Trophoblast cell (in vitro differentiated cells and primary cell): ENCODE measurements at regions not wholly inside any gene's neighbourhood (a gene's known extent, or its start where the extent isn't known, plus 50 kb on each side); places are given as distances from the start of the nearest gene placed in this dataset.

Experiments used
- DNase-seq, 2 donors: peaks; one replicate each; pipeline ENCODE4 v3.0.0-alpha.2; 2016
- H2AFZ ChIP-seq: 2 replicates; pipeline ENCODE4 v1.6.1; 2013; ENCODE audit warnings: low read length, moderate library complexity, mild to moderate bottlenecking; ENCODE audit not compliant: insufficient read depth, poor library complexity
- H2AK5ac ChIP-seq: 2 replicates; pipeline ENCODE4 v1.6.1; 2013; ENCODE audit warnings: mild to moderate bottlenecking, low read length
- H2BK120ac ChIP-seq: 2 replicates; pipeline ENCODE4 v1.6.1; 2013; ENCODE audit warnings: low read length, mild to moderate bottlenecking, moderate library complexity; ENCODE audit not compliant: insufficient read depth, poor library complexity
- H2BK12ac ChIP-seq: 2 replicates; pipeline ENCODE4 v1.6.1; 2013; ENCODE audit warnings: mild to moderate bottlenecking, low read length, moderate library complexity
- H2BK5ac ChIP-seq: 2 replicates; pipeline ENCODE4 v1.6.1; 2013; ENCODE audit warnings: low read length, low read depth, moderate library complexity, mild to moderate bottlenecking; ENCODE audit not compliant: poor library complexity
- H3K14ac ChIP-seq: 2 replicates; pipeline ENCODE4 v1.6.1; 2013; ENCODE audit warnings: mild to moderate bottlenecking, low read length
- H3K18ac ChIP-seq: 2 replicates; pipeline ENCODE4 v1.6.1; 2013; ENCODE audit warnings: mild to moderate bottlenecking, low read length
- H3K23ac ChIP-seq: 2 replicates; pipeline ENCODE4 v1.6.1; 2013; ENCODE audit warnings: low read length
- H3K27ac ChIP-seq: 2 replicates; pipeline ENCODE4 v1.5.1; 2013; ENCODE audit warnings: low read depth, mild to moderate bottlenecking, inconsistent platforms, low read length, moderate library complexity
- H3K27me3 ChIP-seq: 2 replicates; pipeline ENCODE4 v1.6.1; 2013; ENCODE audit warnings: inconsistent platforms, mild to moderate bottlenecking, low read length, moderate library complexity; ENCODE audit not compliant: insufficient read depth
- H3K36me3 ChIP-seq, 2 experiments: 1 replicate in 1 of 2; 2 replicates in 1 of 2; pipeline ENCODE4 v1.6.1; 2013; ENCODE audit warnings: low read length in 2 of 2, mild to moderate bottlenecking in 2 of 2, moderate library complexity in 1 of 2; ENCODE audit not compliant: insufficient read depth in 2 of 2, control insufficient read depth in 1 of 2
- H3K4ac ChIP-seq: 2 replicates; pipeline ENCODE4 v1.6.1; 2013; ENCODE audit warnings: low read depth, mild to moderate bottlenecking, low read length, moderate library complexity
- H3K4me1 ChIP-seq, 2 experiments: 1 replicate in 1 of 2; 2 replicates in 1 of 2; pipeline ENCODE4 v1.6.1; 2013; ENCODE audit warnings: low read length in 2 of 2, mild to moderate bottlenecking in 2 of 2, moderate library complexity in 1 of 2; ENCODE audit not compliant: insufficient read depth in 2 of 2, control insufficient read depth in 1 of 2
- H3K4me2 ChIP-seq: 2 replicates; pipeline ENCODE4 v1.6.1; 2013; ENCODE audit warnings: inconsistent platforms, mild to moderate bottlenecking, low read length, moderate library complexity
- H3K4me3 ChIP-seq: 2 replicates; pipeline ENCODE4 v1.5.1; 2013; ENCODE audit warnings: mild to moderate bottlenecking, low read depth, low read length, inconsistent platforms
- H3K79me1 ChIP-seq: one replicate; pipeline ENCODE4 v1.6.1; 2013; ENCODE audit warnings: low read length
- H3K79me2 ChIP-seq: 2 replicates; pipeline ENCODE4 v1.6.1; 2013; ENCODE audit warnings: low read length, mild to moderate bottlenecking; ENCODE audit not compliant: control insufficient read depth, insufficient read depth, poor library complexity
- H3K9ac ChIP-seq: 2 replicates; pipeline ENCODE4 v1.6.1; 2013; ENCODE audit warnings: mild to moderate bottlenecking, low read length
- H3K9me3 ChIP-seq: 2 replicates; pipeline ENCODE4 v1.6.1; 2013; ENCODE audit warnings: low read depth, mild to moderate bottlenecking, control low read depth, inconsistent platforms, low read length; ENCODE audit not compliant: insufficient read depth
- H4K12ac ChIP-seq: 2 replicates; pipeline ENCODE4 v1.6.1; 2013; ENCODE audit warnings: low read depth, mild to moderate bottlenecking, low read length, moderate library complexity
- H4K8ac ChIP-seq: 2 replicates; pipeline ENCODE4 v1.6.1; 2013; ENCODE audit warnings: low read depth, mild to moderate bottlenecking, low read length, moderate library complexity
- H4K91ac ChIP-seq: one replicate; pipeline ENCODE4 v1.6.1; 2013; ENCODE audit warnings: low read depth, mild to moderate bottlenecking, low read length, moderate library complexity
- WGBS: extraction: QIAGEN DNeasy Blood & Tissue Kit; methylation state at CpG from one replicate; pipeline ENCODE4 v1.1.7; 2013; ENCODE audit warnings: missing lambda C conversion rate; ENCODE audit not compliant: insufficient read length, insufficient coverage; ENCODE audit errors: extremely low coverage; 5-methylcytosine and 5-hydroxymethylcytosine counted together

GRCh38 chr7:132023466-132023865 lies 467.0 kb upstream of the PODXL start:
- Histone ChIP-seq H3K79me2 (no peaks in the 10 kb centered on the region), H3K27ac (no peak overlapping the region), H3K18ac (no peak overlapping the region), H3K9me3 (no peaks in the 10 kb centered on the region), H2BK5ac (no peak overlapping the region), H3K36me3 (no peaks in the 10 kb centered on the region), H3K4me3 (no peak overlapping the region), H3K27me3 (no peaks in the 10 kb centered on the region), H4K12ac (no peak overlapping the region), H2BK120ac (no peak overlapping the region), H4K8ac (no peak overlapping the region), H3K79me1 (no peaks in the 10 kb centered on the region), H2AFZ (no peak overlapping the region), H3K4me1 (no peaks in the 10 kb centered on the region), H3K9ac (no peak overlapping the region), H2BK12ac (no peak overlapping the region), H4K91ac (no peak overlapping the region), H3K4ac (no peak overlapping the region), H3K14ac (no peak overlapping the region), H2AK5ac (no peak overlapping the region), H3K4me2 (no peak overlapping the region), H3K23ac (no peak overlapping the region)
- no peak for DNase-seq

DNA sequence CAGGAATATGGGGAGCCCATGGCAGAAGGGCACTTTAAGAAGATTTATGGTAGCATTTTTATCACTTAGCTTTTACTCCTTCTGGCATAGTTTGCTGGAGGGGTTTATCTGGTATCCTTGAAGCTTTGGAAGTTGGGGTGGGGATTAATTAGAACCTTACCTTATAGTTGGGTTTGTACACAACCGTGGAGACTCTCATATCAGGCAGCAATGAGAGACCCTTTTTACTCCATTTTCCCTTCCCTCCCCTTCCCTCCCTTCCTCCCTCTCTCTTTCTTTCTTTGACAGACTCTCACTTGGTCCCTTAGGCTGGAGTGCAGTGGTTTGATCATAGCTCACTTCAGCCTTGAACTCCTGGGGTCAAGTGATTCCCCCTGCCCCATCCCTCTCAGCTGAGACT lies 465.8 kb upstream of the PODXL start:
- H2BK120ac ChIP-seq, result no peak overlapping the region
- no peaks in the 10 kb centered on the region for H3K4me1 ChIP-seq
- no peak overlapping the region for H2AK5ac ChIP-seq
- no peak overlapping the region for H4K91ac ChIP-seq
- H2BK5ac ChIP-seq, result no peak overlapping the region
- H3K18ac ChIP-seq, result no peak overlapping the region
- H3K4me2 ChIP-seq, result no peak overlapping the region
- H3K4ac ChIP-seq, result no peak overlapping the region
- H3K9me3 ChIP-seq, result no peaks in the 10 kb centered on the region
- H4K12ac ChIP-seq, result no peak overlapping the region
- H3K9ac ChIP-seq, result no peak overlapping the region
- no peaks in the 10 kb centered on the region for H3K79me1 ChIP-seq
- no peak overlapping the region for H3K4me3 ChIP-seq
- WGBS, result no CpG with 5 or more reads among the region's 1 CpG
- H3K36me3 ChIP-seq, result no peaks in the 10 kb centered on the region
- no peaks in the 10 kb centered on the region for H3K27me3 ChIP-seq
- H3K23ac ChIP-seq, result no peak overlapping the region
- no peak overlapping the region for H2AFZ ChIP-seq
- DNase-seq, result no peak
- H4K8ac ChIP-seq, result no peak overlapping the region
- no peak overlapping the region for H3K27ac ChIP-seq
- no peaks in the 10 kb centered on the region for H3K79me2 ChIP-seq
- no peak overlapping the region for H2BK12ac ChIP-seq
- no peak overlapping the region for H3K14ac ChIP-seq

GRCh38 chr7:132019703-132020102 lies 463.3 kb upstream of the PODXL start:
- Histone ChIP-seq H2BK120ac (no peak overlapping the region), H2AFZ (no peak overlapping the region), H2BK12ac (no peak overlapping the region), H3K4ac (no peak overlapping the region), H3K4me2 (no peak overlapping the region), H3K23ac (no peak overlapping the region), H3K27ac (no peak overlapping the region), H3K14ac (no peak overlapping the region), H3K9me3 (no peaks in the 10 kb centered on the region), H4K12ac (no peak overlapping the region), H3K36me3 (no peaks in the 10 kb centered on the region), H3K27me3 (no peaks in the 10 kb centered on the region), H4K91ac (no peak overlapping the region), H3K4me1 (no peaks in the 10 kb centered on the region), H3K9ac (no peak overlapping the region), H3K18ac (no peak overlapping the region), H2AK5ac (no peak overlapping the region), H3K79me1 (no peaks in the 10 kb centered on the region), H4K8ac (no peak overlapping the region), H2BK5ac (no peak overlapping the region), H3K79me2 (no peaks in the 10 kb centered on the region), H3K4me3 (no peak overlapping the region)
- no peak for DNase-seq
- WGBS, result no CpG with 5 or more reads among the region's 1 CpG

DNA sequence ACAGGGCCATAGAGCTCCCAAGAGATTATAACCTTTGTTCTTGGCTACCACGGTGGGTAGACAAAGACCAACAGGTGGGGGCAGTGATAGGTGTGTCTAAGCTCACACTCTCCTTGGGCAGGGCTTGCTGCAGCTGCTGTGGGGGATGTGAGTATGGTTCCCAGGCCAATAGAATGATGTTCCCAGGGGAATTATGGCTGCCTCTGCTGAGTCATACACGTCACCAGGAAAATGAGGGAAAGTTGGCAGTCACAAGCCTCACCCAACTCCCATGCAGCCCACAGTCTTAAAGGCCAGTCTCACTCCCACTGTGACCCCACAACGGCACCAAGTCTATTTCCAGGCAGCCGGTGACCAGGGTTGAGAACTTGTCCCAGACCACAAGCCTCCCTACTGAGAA lies 453.4 kb upstream of the PODXL start:
- H3K9me3 ChIP-seq, result no peaks in the 10 kb centered on the region
- no peaks in the 10 kb centered on the region for H3K27me3 ChIP-seq
- no peak overlapping the region for H4K8ac ChIP-seq
- no peak overlapping the region for H3K14ac ChIP-seq
- no peak overlapping the region for H4K12ac ChIP-seq
- H3K4me1 ChIP-seq, result no peaks in the 10 kb centered on the region
- no peak overlapping the region for H3K18ac ChIP-seq
- no peak overlapping the region for H4K91ac ChIP-seq
- H3K9ac ChIP-seq, result no peak overlapping the region
- no peak overlapping the region for H2BK12ac ChIP-seq
- H3K27ac ChIP-seq, result no peak overlapping the region
- no CpG with 5 or more reads among the region's 4 CpGs for WGBS
- H3K4me3 ChIP-seq, result no peak overlapping the region
- H2BK5ac ChIP-seq, result no peak overlapping the region
- no peaks in the 10 kb centered on the region for H3K79me1 ChIP-seq
- H3K4ac ChIP-seq, result no peak overlapping the region
- H2BK120ac ChIP-seq, result no peak overlapping the region
- no peaks in the 10 kb centered on the region for H3K79me2 ChIP-seq
- H2AFZ ChIP-seq, result no peak overlapping the region
- no peak overlapping the region for H3K23ac ChIP-seq
- no peak for DNase-seq
- H3K36me3 ChIP-seq, result no peaks in the 10 kb centered on the region
- H2AK5ac ChIP-seq, result no peak overlapping the region
- H3K4me2 ChIP-seq, result no peak overlapping the region

DNA sequence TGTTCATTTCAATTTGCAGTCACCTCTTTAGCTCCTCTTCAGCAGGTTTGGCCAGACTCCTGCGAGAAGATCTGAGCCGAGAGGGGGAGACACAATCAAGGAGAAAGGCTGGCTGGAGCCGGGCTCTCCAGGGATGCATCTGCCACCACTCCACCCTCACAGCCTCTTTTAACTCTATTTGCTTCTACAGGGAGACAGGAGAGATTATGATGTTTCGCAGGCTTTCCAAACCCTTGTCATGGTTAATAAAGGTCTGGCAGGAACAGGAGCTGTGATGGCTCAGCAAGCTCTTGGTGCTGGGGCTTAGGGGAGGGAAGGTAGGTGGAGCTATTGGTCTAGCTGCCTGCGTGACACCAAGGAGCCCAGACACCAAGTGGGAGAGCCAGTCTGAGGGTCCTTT lies 448.1 kb upstream of the PODXL start:
- Histone ChIP-seq H4K8ac (no peak overlapping the region), H3K79me1 (no peaks in the 10 kb centered on the region), H3K4ac (no peak overlapping the region), H3K4me1 (no peaks in the 10 kb centered on the region), H3K79me2 (no peaks in the 10 kb centered on the region), H2AK5ac (no peak overlapping the region), H4K91ac (no peak overlapping the region), H2BK5ac (no peak overlapping the region), H3K4me2 (no peak overlapping the region), H3K23ac (no peak overlapping the region), H4K12ac (no peak overlapping the region), H3K18ac (no peak overlapping the region), H3K9me3 (peaks cover 1% of the 10 kb centered on the region), H3K9ac (no peak overlapping the region), H2BK120ac (no peak overlapping the region), H3K27me3 (no peaks in the 10 kb centered on the region), H3K4me3 (no peak overlapping the region), H2AFZ (no peak overlapping the region), H2BK12ac (no peak overlapping the region), H3K14ac (no peak overlapping the region), H3K36me3 (no peaks in the 10 kb centered on the region), H3K27ac (no peak overlapping the region)
- no peak for DNase-seq
- WGBS, result no CpG with 5 or more reads among the region's 5 CpGs
